Mesendoderm (in vitro differentiated cells): ENCODE measurements at regions not wholly inside any gene's neighbourhood (a gene's known extent, or its start where the extent isn't known, plus 50 kb on each side); places are given as distances from the start of the nearest gene placed in this dataset.

ENCODE experiments used
- DNase-seq: peaks from one replicate; pipeline ENCODE4 v3.0.0; 2013
- H2AK5ac ChIP-seq: 2 replicates; pipeline ENCODE4 v1.6.1; 2013; ENCODE audit warnings: low read length, inconsistent platforms
- H2BK120ac ChIP-seq: 2 replicates; pipeline ENCODE4 v1.6.1; 2013; ENCODE audit warnings: low read depth, mild to moderate bottlenecking, low read length, moderate library complexity, mixed read lengths
- H2BK15ac ChIP-seq: replicated peaks from 2 replicates; pipeline ENCODE4 v1.6.1; 2013; ENCODE audit warnings: low read depth, mild to moderate bottlenecking, moderate library complexity
- H2BK5ac ChIP-seq: 2 replicates; pipeline ENCODE4 v1.6.1; 2013; ENCODE audit warnings: low read length, inconsistent platforms
- H3K18ac ChIP-seq: 2 replicates; pipeline ENCODE4 v1.6.1; 2013; ENCODE audit warnings: mild to moderate bottlenecking, low read length, mixed read lengths
- H3K23ac ChIP-seq: one replicate; pipeline ENCODE4 v1.6.1; 2013; ENCODE audit warnings: low read length
- H3K27ac ChIP-seq: 2 replicates; pipeline ENCODE4 v1.5.1; 2013; ENCODE audit warnings: low read depth, mild to moderate bottlenecking, inconsistent platforms, low read length, moderate library complexity
- H3K27me3 ChIP-seq: 2 replicates; pipeline ENCODE4 v1.6.1; 2013; ENCODE audit warnings: low read length, control low read depth, mild to moderate bottlenecking, inconsistent platforms; ENCODE audit not compliant: insufficient read depth, poor library complexity
- H3K36me3 ChIP-seq: 2 replicates; pipeline ENCODE4 v1.6.1; 2013; ENCODE audit warnings: low read length, inconsistent platforms; ENCODE audit not compliant: control insufficient read depth, insufficient read depth
- H3K4ac ChIP-seq: one replicate; pipeline ENCODE4 v1.6.1; 2013; ENCODE audit warnings: low read depth, mild to moderate bottlenecking, low read length, moderate library complexity
- H3K4me1 ChIP-seq: 2 replicates; pipeline ENCODE4 v1.6.1; 2013; ENCODE audit warnings: low read depth, low read length, inconsistent platforms; ENCODE audit not compliant: control insufficient read depth
- H3K4me2 ChIP-seq: 2 replicates; pipeline ENCODE4 v1.6.1; 2013; ENCODE audit warnings: low read length
- H3K4me3 ChIP-seq: 2 replicates; pipeline ENCODE4 v1.5.1; 2013; ENCODE audit warnings: mild to moderate bottlenecking, low read length
- H3K56ac ChIP-seq: one replicate; pipeline ENCODE4 v1.6.1; 2013; ENCODE audit warnings: low read length
- H3K79me1 ChIP-seq: 2 replicates; pipeline ENCODE4 v1.6.1; 2013; ENCODE audit warnings: low read length, inconsistent platforms
- H3K79me2 ChIP-seq: 2 replicates; pipeline ENCODE4 v1.6.1; 2013; ENCODE audit warnings: mild to moderate bottlenecking, low read length; ENCODE audit not compliant: control insufficient read depth, insufficient read depth
- H3K9ac ChIP-seq: 2 replicates; pipeline ENCODE4 v1.6.1; 2013; ENCODE audit warnings: low read length, inconsistent platforms
- H4K5ac ChIP-seq: one replicate; pipeline ENCODE4 v1.6.1; 2013; ENCODE audit warnings: low read length
- H4K8ac ChIP-seq: one replicate; pipeline ENCODE4 v1.6.1; 2013; ENCODE audit warnings: low read depth, mild to moderate bottlenecking, control low read depth, low read length, moderate library complexity
- WGBS: extraction: QIAGEN DNeasy Blood & Tissue Kit; methylation state at CpG from one replicate; pipeline ENCODE4 v1.1.7; 2013; ENCODE audit warnings: low lambda C conversion rate, missing lambda C conversion rate; ENCODE audit not compliant: insufficient coverage; ENCODE audit errors: extremely low coverage; 5-methylcytosine and 5-hydroxymethylcytosine counted together

DNA sequence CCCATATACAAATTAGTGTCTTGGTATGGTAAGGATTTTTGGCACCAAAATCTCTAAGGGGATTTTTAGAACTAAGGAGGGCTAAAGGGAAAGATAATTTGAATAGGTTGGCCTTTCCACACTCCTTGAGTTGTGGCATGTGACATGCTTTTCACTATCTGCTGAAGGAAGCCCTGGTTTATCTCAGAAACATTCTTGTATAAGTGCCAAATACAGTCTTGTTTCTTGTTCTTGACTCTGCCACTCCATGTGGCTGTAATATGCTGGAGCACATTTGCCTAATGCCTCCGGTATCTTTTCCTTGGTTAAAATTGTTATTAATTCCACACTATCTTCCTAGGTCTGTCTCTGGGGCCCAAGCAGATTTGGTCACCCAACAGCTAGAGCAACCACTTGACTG is 457.0 kb downstream of the USP25 start:
- Histone ChIP-seq H3K79me2 (no peaks in the 10 kb centered on the region), H3K27me3 (no peaks in the 10 kb centered on the region), H4K5ac (no peak overlapping the region), H3K4me1 (peaks cover 9% of the 10 kb centered on the region), H3K36me3 (no peaks in the 10 kb centered on the region), H3K4me2 (no peak overlapping the region), H3K79me1 (no peaks in the 10 kb centered on the region), H4K8ac (no peak overlapping the region), H3K27ac (no peak overlapping the region), H3K4me3 (no peak overlapping the region), H2AK5ac (no peak overlapping the region), H3K18ac (no peak overlapping the region), H3K9ac (no peak overlapping the region), H3K23ac (no peak overlapping the region), H2BK15ac (peak overlapping the region; percentile 85), H3K56ac (no peak overlapping the region), H2BK5ac (no peak overlapping the region), H3K4ac (no peak overlapping the region), H2BK120ac (no peak overlapping the region)
- WGBS, result no CpG with 5 or more reads among the region's 1 CpG
- no peak for DNase-seq

DNA sequence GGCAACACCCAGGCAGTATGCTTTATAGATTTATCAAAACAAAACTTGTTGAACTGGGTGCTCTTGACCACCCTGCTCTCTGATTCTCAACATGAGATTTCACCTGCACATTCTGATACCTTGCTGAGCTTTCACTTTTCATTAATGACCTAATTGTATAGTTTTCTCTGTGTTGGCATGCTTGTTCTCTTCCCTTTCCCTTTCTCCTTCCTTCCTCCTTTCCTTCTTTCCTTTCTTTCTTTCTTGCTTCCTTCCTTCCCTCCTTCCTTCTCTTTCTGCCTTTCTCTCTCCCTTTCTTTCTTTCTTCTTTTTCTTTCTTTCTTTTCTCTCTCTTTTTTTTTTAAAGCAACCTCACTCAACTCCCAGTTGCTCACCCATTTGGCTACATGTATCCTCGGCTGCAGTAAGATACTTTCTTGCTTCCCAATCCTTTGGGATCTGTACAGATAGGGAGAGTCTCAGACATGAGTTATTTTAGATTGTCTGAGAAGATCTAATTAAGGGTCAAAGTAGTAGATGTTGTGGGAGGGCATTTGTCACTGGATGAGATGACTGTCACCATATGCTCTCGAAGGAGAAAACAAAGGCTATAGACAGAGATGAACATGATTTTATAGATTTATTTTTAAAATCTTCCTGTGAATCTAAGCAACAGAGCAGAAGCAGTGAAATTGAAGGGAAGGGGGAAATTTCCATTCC is 458.0 kb downstream of the USP25 start:
- Histone ChIP-seq H3K4me1 (peaks cover 9% of the 10 kb centered on the region), H2AK5ac (no peak overlapping the region), H3K4me2 (no peak overlapping the region), H2BK15ac (no peak overlapping the region), H3K27me3 (no peaks in the 10 kb centered on the region), H3K18ac (no peak overlapping the region), H3K56ac (no peak overlapping the region), H4K5ac (no peak overlapping the region), H4K8ac (no peak overlapping the region), H3K36me3 (no peaks in the 10 kb centered on the region), H3K4me3 (no peak overlapping the region), H3K4ac (no peak overlapping the region), H3K23ac (no peak overlapping the region), H2BK5ac (no peak overlapping the region), H3K79me1 (no peaks in the 10 kb centered on the region), H3K79me2 (no peaks in the 10 kb centered on the region), H3K9ac (no peak overlapping the region), H3K27ac (no peak overlapping the region), H2BK120ac (no peak overlapping the region)
- DNase-seq, result no peak
- no CpG with 5 or more reads among the region's 2 CpGs for WGBS

DNA sequence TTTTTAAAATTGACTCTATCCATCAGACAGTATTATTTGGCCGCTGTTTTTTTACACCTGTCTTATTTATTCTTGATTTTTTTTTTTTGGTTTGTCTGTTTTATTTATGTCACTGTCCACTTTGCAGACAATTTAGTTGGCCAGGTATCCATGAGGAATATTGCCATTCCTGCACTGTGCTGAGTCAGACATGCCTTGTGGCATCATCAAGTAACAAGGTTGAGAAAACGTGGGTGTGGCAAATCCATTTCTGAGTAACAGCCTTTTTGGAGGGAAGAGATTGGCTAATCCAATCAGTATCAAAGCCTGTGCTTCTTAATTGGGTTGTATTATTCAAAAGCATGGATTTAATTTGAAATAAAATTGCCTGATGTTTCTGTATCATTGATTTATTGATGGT is 463.1 kb downstream of the USP25 start:
- Histone ChIP-seq H3K27ac (no peak overlapping the region), H2BK5ac (no peak overlapping the region), H3K79me1 (no peaks in the 10 kb centered on the region), H4K8ac (no peak overlapping the region), H3K18ac (no peak overlapping the region), H3K4me3 (no peak overlapping the region), H3K36me3 (no peaks in the 10 kb centered on the region), H3K9ac (no peak overlapping the region), H3K23ac (no peak overlapping the region), H3K4me1 (peaks cover 1% of the 10 kb centered on the region), H3K4me2 (no peak overlapping the region), H3K27me3 (no peaks in the 10 kb centered on the region), H3K56ac (no peak overlapping the region), H2AK5ac (no peak overlapping the region), H3K79me2 (no peaks in the 10 kb centered on the region), H4K5ac (no peak overlapping the region), H2BK120ac (no peak overlapping the region), H2BK15ac (no peak overlapping the region), H3K4ac (no peak overlapping the region)
- no CpG with 5 or more reads among the region's 2 CpGs for WGBS
- peak; percentile 35 for DNase-seq

DNA sequence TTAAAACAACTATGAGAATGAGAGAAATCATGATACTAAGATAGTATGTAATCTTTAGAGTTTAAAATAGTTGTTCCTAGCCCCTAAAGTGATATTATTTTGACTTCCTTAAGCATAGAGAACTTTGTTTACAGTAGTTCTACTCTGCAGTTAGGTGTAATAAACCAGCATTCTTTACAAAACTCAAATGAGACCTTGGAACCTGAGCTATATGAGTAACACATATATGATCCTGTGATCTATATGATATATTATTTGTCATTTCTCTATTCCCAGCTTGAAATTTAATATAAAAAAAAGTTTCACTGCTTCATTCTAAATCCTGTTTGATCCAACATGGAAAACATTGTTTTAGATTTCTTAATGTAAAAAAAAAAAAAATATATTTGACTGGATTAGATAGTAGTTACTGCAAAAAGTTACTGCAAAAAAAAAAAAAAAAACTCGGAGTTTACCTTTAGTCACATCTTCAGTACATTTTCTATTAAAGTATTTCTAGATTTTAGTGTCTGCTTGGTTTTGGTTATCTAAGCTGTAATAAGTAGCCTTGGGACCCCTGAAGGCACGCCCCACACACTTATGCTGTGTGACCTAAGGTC is 463.8 kb downstream of the USP25 start:
- Histone ChIP-seq H3K23ac (no peak overlapping the region), H3K36me3 (no peaks in the 10 kb centered on the region), H3K4me2 (no peak overlapping the region), H3K9ac (no peak overlapping the region), H2BK15ac (no peak overlapping the region), H2BK5ac (no peak overlapping the region), H3K4me3 (no peak overlapping the region), H3K79me1 (no peaks in the 10 kb centered on the region), H4K5ac (no peak overlapping the region), H3K4me1 (peaks cover 1% of the 10 kb centered on the region), H3K56ac (peak overlapping the region; percentile 65), H3K18ac (no peak overlapping the region), H3K4ac (no peak overlapping the region), H3K79me2 (no peaks in the 10 kb centered on the region), H3K27ac (peak overlapping the region; percentile 93), H2BK120ac (peak overlapping the region; percentile 21), H2AK5ac (no peak overlapping the region), H3K27me3 (no peaks in the 10 kb centered on the region), H4K8ac (no peak overlapping the region)
- no peak for DNase-seq
- WGBS, result no CpG with 5 or more reads among the region's 2 CpGs

DNA sequence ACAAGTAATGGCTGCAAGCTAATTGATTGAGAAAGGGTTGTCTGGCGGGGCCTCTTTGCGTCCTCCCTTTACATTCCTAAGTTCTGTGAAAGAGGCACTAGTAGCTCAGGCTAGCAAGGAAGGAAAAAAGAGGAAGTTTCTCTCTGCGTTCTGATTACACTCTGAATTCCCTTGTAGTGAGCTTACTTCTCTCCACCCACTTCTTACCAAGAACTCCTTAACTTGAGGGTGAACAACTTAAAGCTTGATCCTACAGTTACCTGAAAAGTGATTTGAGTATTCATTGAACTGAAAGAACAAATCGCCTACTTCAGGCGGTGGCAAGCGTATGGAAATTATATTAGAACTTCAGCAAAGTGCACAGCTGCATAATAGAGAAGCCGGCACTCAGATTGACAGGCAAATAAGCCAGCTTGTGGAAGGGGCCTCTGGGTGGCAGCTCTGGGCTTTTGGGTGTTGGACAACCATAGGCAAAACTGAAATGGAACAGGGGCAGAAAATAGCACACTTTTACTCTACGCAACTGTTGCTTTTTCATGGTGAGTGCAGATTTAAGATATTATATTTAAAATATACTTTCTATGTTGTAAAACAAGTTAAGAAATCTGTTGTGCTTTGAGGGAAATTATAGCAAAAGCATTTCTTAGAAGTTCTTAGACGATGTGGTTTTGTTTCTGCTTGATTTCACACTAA is 464.5 kb downstream of the USP25 start:
- Histone ChIP-seq H3K27ac (peak overlapping the region; percentile 93), H3K23ac (no peak overlapping the region), H3K79me2 (no peaks in the 10 kb centered on the region), H4K8ac (no peak overlapping the region), H3K27me3 (no peaks in the 10 kb centered on the region), H3K4me1 (peaks cover 1% of the 10 kb centered on the region), H3K18ac (peak overlapping the region; percentile 75), H4K5ac (no peak overlapping the region), H2BK15ac (peak overlapping the region; percentile 57), H3K36me3 (no peaks in the 10 kb centered on the region), H3K4me2 (no peak overlapping the region), H2AK5ac (no peak overlapping the region), H3K56ac (peak overlapping the region; percentile 65), H3K4ac (no peak overlapping the region), H3K9ac (peak overlapping the region; percentile 19), H3K4me3 (no peak overlapping the region), H3K79me1 (no peaks in the 10 kb centered on the region), H2BK120ac (peak overlapping the region; percentile 21), H2BK5ac (peak overlapping the region; percentile 62)
- WGBS, result no CpG with 5 or more reads among the region's 9 CpGs
- peak; percentile 93 for DNase-seq
